ENCODE measurements at regions not wholly inside any gene's neighbourhood (a gene's known extent, or its start where the extent isn't known, plus 50 kb on each side); places are given as distances from the start of the nearest gene placed in this dataset.
"Not testable (repeated sequence)": the region's sequence is repeated elsewhere in the genome, so short reads cannot be mapped to it uniquely, and the experiment has no call there.

DNA sequence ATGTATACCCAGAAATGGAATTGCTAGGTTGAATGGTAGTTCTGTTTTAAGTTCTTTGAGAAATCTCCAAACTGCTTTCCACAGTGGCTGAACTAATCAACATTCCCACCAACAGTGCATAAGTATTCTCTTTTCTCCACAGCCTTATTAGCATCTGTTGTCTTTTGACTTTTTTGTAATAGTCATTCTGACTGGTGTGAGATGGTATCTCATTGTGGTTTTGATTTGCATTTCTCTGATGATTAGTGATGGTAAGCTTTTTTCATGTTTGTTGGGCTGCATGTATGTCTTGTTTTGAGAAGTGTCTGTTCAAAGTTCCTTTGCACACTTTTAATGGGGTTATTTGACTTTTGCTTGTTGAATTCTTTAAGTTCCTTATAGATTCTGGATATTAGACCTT, 52.4 kb upstream of the EHHADH start:
- DNase-seq (ENCODE audit: low spot score) = not testable (repeated sequence)

DNA sequence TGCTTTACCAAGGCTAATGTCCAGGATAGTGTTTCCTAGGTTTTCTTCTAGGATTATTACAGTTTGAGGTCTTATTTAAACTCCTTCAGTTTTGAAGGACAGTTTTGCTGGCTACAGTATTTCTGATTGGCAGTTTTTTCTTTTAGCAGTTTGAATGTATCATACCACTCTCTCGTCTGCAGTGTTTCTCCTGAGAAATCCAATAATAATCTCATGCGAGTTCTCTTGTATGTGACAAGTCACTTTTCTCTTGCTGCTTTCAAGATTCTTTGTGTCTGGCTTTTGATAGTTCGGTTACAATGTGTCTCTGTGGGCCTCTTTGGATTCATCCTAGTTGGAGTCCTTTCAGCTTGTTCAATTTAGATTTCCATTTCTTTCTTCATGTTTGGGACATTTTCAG, 53.0 kb upstream of the EHHADH start:
- no peak for DNase-seq (ENCODE audit: low spot score)

DNA sequence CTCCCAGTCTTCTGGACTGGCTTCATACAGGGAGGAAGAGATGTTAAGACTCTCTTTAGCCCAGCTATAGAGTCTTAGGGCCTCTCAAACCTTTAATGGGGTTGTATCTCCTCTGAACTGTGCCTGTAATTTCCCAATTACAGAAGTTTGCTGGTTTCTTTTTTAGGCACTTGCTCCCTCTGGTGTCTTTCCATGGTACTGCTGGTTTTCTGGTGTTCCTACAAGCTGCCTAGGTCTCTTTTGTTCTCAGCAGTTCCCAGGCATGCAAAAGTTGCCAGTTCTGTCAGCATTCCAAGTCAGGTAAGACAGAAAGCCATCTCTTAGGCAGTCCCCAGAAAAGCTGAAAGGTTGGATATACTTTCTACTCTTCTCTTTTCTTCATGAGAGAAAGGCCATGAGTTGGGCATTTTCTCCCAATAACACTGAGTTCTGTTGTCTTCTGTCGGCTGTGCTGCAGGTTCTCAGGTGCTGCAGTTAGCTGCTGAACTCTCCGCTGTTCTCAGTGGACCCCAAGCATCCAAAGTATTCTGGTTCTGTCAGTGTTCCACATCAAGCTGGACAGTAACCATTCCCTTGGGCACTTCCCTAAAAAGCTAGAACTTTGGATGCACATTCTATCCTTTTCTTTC, 54.4 kb upstream of the EHHADH start:
- peak; percentile 56 for DNase-seq (ENCODE audit: low spot score)

DNA sequence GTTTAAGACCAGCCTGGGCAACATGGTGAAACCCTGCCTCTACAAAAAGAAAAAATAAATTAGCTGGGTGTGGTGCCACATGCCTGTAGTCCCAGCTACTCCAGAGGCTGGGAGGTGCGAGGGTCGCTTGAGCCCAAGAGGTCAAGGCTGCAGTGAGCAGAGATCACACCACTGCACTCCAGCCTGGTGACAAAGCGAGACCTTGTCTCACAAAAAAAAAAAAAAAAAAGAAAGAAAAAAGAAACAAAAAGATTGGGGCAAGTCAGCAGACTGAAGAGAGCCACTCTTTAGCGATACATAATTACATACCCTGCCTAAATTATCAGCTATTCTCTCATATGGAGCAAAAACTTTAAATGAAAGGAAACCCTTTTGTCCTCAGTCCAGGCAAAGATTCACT, 53.6 kb upstream of the MAP3K13 start:
- no peak for DNase-seq (ENCODE audit: low spot score)

DNA sequence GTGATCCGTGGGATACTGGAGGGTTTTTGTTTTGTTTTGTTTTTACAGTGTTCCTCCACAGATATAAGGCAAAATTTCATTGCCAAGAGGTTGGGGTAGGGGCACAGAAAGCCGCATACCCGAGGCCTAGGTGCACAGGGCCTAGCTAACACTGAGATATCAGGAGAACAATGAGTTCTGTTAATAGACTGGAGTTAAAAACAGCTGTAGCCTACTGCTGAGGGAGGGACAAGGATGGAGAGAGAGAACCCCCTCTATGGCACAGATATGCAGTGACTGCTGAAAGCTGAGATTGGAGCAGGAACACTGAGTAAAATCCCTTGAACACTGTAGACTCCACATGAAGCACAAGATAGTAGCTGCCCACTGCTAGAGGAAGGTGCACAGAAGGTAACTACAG, 53.1 kb upstream of the MAP3K13 start:
- DNase-seq (ENCODE audit: low spot score) = no peak

DNA sequence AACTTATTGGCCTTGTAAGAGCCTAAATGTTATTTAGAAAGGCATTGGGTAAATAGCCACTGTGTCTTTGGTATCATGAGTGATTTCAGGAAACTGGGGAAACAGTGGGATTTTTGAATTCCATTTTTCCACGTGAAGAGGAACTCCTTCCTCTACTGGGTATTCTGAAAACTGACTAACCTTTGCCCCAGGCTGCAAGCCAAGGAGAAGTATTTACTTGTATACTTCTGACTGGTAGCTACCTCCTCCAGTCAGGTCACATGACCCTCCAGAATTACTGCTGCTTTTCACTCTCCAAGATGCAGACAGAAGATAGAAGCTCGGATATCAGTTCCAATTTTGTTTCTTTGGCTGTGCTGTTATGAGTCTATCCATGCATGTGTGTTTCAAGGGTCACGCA, 50.9 kb upstream of the MAP3K13 start:
- no peak for DNase-seq (ENCODE audit: low spot score)
